GM23338 (cell line): ENCODE measurements at regions not wholly inside any gene's neighbourhood (a gene's known extent, or its start where the extent isn't known, plus 50 kb on each side); places are given as distances from the start of the nearest gene placed in this dataset.

Source experiments
- ATAC-seq: fragments of 200-7000 bp; cut with Tn5 transposase; 3 replicates; pipeline ENCODE4 v1.9.1; 2020
- DNase-seq: peaks from one replicate; pipeline ENCODE4 v3.0.0-alpha.2; 2015; ENCODE audit warnings: low spot score
- H2AFZ ChIP-seq: fragments of 200-600 bp; sonication (generic); 2 replicates; pipeline ENCODE4 v1.8.0; 2016; ENCODE audit warnings: antibody characterized with exemption, mild to moderate bottlenecking, moderate library complexity
- H3F3A ChIP-seq: fragments of 200-600 bp; sonication (generic); replicated peaks from 2 replicates; pipeline ENCODE4 v1.8.0; 2017; ENCODE audit warnings: antibody characterized with exemption, mixed run types, low read depth
- H3K27ac ChIP-seq: fragments of 200-600 bp; sonication (generic); 2 replicates; pipeline ENCODE4 v1.6.1; 2016; ENCODE audit warnings: low read depth
- H3K27me3 ChIP-seq: fragments of 200-600 bp; sonication (generic); 2 replicates; pipeline ENCODE4 v1.8.0; 2016; ENCODE audit warnings: mild to moderate bottlenecking, mixed run types, moderate library complexity; ENCODE audit not compliant: insufficient read depth
- H3K36me3 ChIP-seq: fragments of 200-600 bp; sonication (generic); 2 replicates; pipeline ENCODE4 v1.8.0; 2016; ENCODE audit warnings: mild to moderate bottlenecking; ENCODE audit not compliant: insufficient read depth
- H3K4me1 ChIP-seq: fragments of 200-600 bp; sonication (generic); 2 replicates; pipeline ENCODE4 v1.8.0; 2016; ENCODE audit warnings: mild to moderate bottlenecking, moderate library complexity; ENCODE audit not compliant: insufficient read depth
- H3K4me2 ChIP-seq: fragments of 200-600 bp; sonication (generic); 2 replicates; pipeline ENCODE4 v1.7.1; 2017; ENCODE audit warnings: mixed run types
- H3K4me3 ChIP-seq: fragments of 200-600 bp; sonication (generic); 2 replicates; pipeline ENCODE4 v1.6.1; 2016; ENCODE audit warnings: mixed run types
- H3K79me2 ChIP-seq: fragments of 200-600 bp; sonication (generic); replicated peaks from 2 replicates; pipeline ENCODE4 v1.8.0; 2017; ENCODE audit warnings: mild to moderate bottlenecking; ENCODE audit not compliant: insufficient read depth
- H3K9me2 ChIP-seq: fragments of 200-600 bp; sonication (generic); 2 replicates; pipeline ENCODE4 v1.8.0; 2017; ENCODE audit not compliant: insufficient read depth
- H4K20me1 ChIP-seq: fragments of 200-600 bp; sonication (generic); replicated peaks from 2 replicates; pipeline ENCODE4 v1.8.0; 2017; ENCODE audit warnings: mild to moderate bottlenecking; ENCODE audit not compliant: insufficient read depth
- H3K27ac Mint-ChIP-seq: 2 replicates; pipeline ENCODE4 v1.8.0; 2020; ENCODE audit warnings: inconsistent platforms, mild to moderate bottlenecking, moderate library complexity, mixed read lengths
- H3K27me3 Mint-ChIP-seq: 3 replicates; pipeline ENCODE4 v1.8.0; 2022; ENCODE audit warnings: low read depth, mild to moderate bottlenecking, moderate library complexity, mixed read lengths, inconsistent platforms; ENCODE audit not compliant: insufficient read depth, poor library complexity
- H3K36me3 Mint-ChIP-seq: 3 replicates; pipeline ENCODE4 v1.8.0; 2021; ENCODE audit warnings: low read depth, mild to moderate bottlenecking, inconsistent platforms, moderate library complexity, mixed read lengths
- H3K4me1 Mint-ChIP-seq: 3 replicates; pipeline ENCODE4 v1.8.0; 2020; ENCODE audit warnings: mild to moderate bottlenecking, inconsistent platforms, mixed read lengths
- H3K4me3 Mint-ChIP-seq: 3 replicates; pipeline ENCODE4 v1.8.0; 2021; ENCODE audit warnings: moderate library complexity, mild to moderate bottlenecking, inconsistent platforms, mixed read lengths
- H3K9me3 Mint-ChIP-seq: 3 replicates; pipeline ENCODE4 v1.8.0; 2020; ENCODE audit warnings: moderate library complexity, mild to moderate bottlenecking, inconsistent platforms, mixed read lengths
- EZH2 ChIP-seq: fragments of 200-600 bp; sonication (generic); IDR thresholded peaks from one replicate; pipeline ENCODE4 v1.8.0; 2017; ENCODE audit warnings: antibody characterized with exemption, mild to moderate bottlenecking, low read depth; ENCODE audit not compliant: unreplicated experiment
- EZH2phosphoT487 ChIP-seq: fragments of 200-600 bp; sonication (generic); IDR thresholded peaks from one replicate; pipeline ENCODE4 v1.8.1; 2018; ENCODE audit warnings: antibody characterized with exemption; ENCODE audit not compliant: unreplicated experiment
- JUNB ChIP-seq: IDR thresholded peaks from one replicate; pipeline ENCODE4 v1.6.1; 2016; ENCODE audit warnings: antibody characterized with exemption; ENCODE audit not compliant: unreplicated experiment
- POLR2AphosphoS5 ChIP-seq: IDR thresholded peaks from 2 replicates; pipeline ENCODE4 v1.6.1; 2016; ENCODE audit warnings: antibody characterized with exemption, low read depth
- STAT1 ChIP-seq: IDR thresholded peaks from one replicate; pipeline ENCODE4 v1.6.1; 2016; ENCODE audit warnings: antibody characterized with exemption; ENCODE audit not compliant: unreplicated experiment
- ZNF331 ChIP-seq: fragments of 250-450 bp; sonication (Bioruptor Pico); IDR thresholded peaks from 2 replicates; pipeline ENCODE4 v1.5.0; 2020; ENCODE audit warnings: low read depth, mild to moderate bottlenecking, moderate library complexity
- TF ChIP-seq, protein P1 (sequence below): fragments of 250-450 bp; sonication (Bioruptor Pico); IDR thresholded peaks from 2 replicates; pipeline ENCODE4 v1.5.0; 2020; ENCODE audit warnings: mild to moderate bottlenecking, moderate library complexity
- TF ChIP-seq, protein P2 (sequence below): IDR thresholded peaks from one replicate; pipeline ENCODE4 v1.6.1; 2018; ENCODE audit warnings: antibody characterized with exemption; ENCODE audit not compliant: unreplicated experiment
- TF ChIP-seq, protein P3 (sequence below), 2 experiments: fragments of 200-600 bp in 1 of 2; sonication (generic) in 1 of 2; conservative IDR thresholded peaks; 2 replicates each; pipeline versions ENCODE4 v1.5.1 to v1.6.1; 2016 to 2017; ENCODE audit warnings: antibody characterized with exemption in 2 of 2, low read depth in 2 of 2, mild to moderate bottlenecking in 2 of 2, moderate library complexity in 1 of 2
- TF ChIP-seq, protein P4 (sequence below): IDR thresholded peaks from 2 replicates; pipeline ENCODE4 v1.6.1; 2016; ENCODE audit warnings: antibody characterized with exemption

DNA sequence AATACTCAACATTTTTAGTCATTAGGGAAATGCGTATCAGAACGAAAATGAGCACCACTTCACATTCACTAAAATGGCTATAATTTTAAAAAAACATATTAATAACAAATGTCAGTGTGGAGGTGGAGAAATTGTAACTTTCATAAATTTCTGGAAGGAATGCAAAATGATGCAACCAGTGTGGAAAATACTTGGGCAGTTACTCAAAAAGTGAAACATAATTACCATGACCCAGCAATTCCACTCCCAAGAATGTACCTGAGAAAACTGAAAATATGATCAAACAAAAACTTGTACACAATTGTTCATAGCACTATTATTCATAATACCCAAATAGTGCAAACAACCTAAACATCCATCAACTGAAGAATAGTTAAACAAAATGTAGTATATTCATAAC, 76.1 kb upstream of the FAM241A start (continued):
- TF ChIP-seq, protein P1, sequence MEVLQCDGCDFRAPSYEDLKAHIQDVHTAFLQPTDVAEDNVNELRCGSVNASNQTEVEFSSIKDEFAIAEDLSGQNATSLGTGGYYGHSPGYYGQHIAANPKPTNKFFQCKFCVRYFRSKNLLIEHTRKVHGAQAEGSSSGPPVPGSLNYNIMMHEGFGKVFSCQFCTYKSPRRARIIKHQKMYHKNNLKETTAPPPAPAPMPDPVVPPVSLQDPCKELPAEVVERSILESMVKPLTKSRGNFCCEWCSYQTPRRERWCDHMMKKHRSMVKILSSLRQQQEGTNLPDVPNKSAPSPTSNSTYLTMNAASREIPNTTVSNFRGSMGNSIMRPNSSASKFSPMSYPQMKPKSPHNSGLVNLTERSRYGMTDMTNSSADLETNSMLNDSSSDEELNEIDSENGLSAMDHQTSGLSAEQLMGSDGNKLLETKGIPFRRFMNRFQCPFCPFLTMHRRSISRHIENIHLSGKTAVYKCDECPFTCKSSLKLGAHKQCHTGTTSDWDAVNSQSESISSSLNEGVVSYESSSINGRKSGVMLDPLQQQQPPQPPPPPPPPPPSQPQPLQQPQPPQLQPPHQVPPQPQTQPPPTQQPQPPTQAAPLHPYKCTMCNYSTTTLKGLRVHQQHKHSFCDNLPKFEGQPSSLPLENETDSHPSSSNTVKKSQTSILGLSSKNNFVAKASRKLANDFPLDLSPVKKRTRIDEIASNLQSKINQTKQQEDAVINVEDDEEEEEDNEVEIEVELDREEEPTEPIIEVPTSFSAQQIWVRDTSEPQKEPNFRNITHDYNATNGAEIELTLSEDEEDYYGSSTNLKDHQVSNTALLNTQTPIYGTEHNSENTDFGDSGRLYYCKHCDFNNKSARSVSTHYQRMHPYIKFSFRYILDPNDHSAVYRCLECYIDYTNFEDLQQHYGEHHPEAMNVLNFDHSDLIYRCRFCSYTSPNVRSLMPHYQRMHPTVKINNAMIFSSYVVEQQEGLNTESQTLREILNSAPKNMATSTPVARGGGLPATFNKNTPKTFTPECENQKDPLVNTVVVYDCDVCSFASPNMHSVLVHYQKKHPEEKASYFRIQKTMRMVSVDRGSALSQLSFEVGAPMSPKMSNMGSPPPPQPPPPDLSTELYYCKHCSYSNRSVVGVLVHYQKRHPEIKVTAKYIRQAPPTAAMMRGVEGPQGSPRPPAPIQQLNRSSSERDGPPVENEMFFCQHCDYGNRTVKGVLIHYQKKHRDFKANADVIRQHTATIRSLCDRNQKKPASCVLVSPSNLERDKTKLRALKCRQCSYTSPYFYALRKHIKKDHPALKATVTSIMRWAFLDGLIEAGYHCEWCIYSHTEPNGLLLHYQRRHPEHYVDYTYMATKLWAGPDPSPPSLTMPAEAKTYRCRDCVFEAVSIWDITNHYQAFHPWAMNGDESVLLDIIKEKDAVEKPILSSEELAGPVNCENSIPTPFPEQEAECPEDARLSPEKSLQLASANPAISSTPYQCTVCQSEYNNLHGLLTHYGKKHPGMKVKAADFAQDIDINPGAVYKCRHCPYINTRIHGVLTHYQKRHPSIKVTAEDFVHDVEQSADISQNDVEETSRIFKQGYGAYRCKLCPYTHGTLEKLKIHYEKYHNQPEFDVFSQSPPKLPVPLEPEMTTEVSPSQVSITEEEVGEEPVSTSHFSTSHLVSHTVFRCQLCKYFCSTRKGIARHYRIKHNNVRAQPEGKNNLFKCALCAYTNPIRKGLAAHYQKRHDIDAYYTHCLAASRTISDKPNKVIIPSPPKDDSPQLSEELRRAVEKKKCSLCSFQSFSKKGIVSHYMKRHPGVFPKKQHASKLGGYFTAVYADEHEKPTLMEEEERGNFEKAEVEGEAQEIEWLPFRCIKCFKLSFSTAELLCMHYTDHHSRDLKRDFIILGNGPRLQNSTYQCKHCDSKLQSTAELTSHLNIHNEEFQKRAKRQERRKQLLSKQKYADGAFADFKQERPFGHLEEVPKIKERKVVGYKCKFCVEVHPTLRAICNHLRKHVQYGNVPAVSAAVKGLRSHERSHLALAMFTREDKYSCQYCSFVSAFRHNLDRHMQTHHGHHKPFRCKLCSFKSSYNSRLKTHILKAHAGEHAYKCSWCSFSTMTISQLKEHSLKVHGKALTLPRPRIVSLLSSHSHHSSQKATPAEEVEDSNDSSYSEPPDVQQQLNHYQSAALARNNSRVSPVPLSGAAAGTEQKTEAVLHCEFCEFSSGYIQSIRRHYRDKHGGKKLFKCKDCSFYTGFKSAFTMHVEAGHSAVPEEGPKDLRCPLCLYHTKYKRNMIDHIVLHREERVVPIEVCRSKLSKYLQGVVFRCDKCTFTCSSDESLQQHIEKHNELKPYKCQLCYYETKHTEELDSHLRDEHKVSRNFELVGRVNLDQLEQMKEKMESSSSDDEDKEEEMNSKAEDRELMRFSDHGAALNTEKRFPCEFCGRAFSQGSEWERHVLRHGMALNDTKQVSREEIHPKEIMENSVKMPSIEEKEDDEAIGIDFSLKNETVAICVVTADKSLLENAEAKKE (CRISPR knock-in tag) = no peak
- TF ChIP-seq, protein P2, sequence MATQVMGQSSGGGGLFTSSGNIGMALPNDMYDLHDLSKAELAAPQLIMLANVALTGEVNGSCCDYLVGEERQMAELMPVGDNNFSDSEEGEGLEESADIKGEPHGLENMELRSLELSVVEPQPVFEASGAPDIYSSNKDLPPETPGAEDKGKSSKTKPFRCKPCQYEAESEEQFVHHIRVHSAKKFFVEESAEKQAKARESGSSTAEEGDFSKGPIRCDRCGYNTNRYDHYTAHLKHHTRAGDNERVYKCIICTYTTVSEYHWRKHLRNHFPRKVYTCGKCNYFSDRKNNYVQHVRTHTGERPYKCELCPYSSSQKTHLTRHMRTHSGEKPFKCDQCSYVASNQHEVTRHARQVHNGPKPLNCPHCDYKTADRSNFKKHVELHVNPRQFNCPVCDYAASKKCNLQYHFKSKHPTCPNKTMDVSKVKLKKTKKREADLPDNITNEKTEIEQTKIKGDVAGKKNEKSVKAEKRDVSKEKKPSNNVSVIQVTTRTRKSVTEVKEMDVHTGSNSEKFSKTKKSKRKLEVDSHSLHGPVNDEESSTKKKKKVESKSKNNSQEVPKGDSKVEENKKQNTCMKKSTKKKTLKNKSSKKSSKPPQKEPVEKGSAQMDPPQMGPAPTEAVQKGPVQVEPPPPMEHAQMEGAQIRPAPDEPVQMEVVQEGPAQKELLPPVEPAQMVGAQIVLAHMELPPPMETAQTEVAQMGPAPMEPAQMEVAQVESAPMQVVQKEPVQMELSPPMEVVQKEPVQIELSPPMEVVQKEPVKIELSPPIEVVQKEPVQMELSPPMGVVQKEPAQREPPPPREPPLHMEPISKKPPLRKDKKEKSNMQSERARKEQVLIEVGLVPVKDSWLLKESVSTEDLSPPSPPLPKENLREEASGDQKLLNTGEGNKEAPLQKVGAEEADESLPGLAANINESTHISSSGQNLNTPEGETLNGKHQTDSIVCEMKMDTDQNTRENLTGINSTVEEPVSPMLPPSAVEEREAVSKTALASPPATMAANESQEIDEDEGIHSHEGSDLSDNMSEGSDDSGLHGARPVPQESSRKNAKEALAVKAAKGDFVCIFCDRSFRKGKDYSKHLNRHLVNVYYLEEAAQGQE = no peak
- no peak for TF ChIP-seq STAT1
- TF ChIP-seq POLR2AphosphoS5 = no peak
- no peak for TF ChIP-seq EZH2

DNA sequence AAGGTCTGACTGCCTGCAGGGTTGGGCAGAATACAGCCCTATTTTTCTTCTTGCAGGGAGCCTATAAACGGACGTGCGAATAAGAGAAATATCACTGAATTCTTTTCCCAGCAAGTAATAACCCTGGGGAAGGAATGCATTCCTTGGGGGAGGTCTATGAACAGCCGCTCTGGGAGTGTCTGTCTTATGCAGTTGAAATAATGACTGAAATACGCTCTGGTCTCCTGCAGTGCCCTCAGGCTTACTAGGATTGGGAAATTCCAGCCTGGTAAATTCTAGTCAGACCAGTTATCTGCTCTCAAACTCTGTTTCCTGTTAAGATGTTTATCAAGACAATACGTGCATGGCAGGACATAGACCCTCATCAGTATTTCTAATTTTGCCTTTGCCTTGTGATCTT, 72.1 kb upstream of the FAM241A start:
- peaks cover 9% of the 10 kb centered on the region for H3K4me1 Mint-ChIP-seq
- Histone ChIP-seq H4K20me1 (no peaks in the 10 kb centered on the region), H3K9me2 (no peaks in the 10 kb centered on the region), H2AFZ (no peak overlapping the region), H3K4me2 (no peak overlapping the region), H3K27me3 (no peaks in the 10 kb centered on the region), H3K27ac (no peak overlapping the region), H3K36me3 (no peaks in the 10 kb centered on the region; the same call in 1 of the 2 replicates), H3K4me3 (no peak overlapping the region), H3K4me1 (peaks cover 11% of the 10 kb centered on the region; the same call in 1 of the 2 replicates), H3F3A (no peaks in the 10 kb centered on the region), H3K79me2 (no peaks in the 10 kb centered on the region)
- no peak overlapping the region for H3K4me3 Mint-ChIP-seq
- peak; percentile 17 for DNase-seq
- peaks cover 16% of the 10 kb centered on the region; the same call in 2 of the 3 replicates for H3K36me3 Mint-ChIP-seq
- peaks cover 8% of the 10 kb centered on the region for H3K27me3 Mint-ChIP-seq
- no peak overlapping the region for H3K27ac Mint-ChIP-seq
- H3K9me3 Mint-ChIP-seq = peaks cover 16% of the 10 kb centered on the region
- no peak for ATAC-seq
- TF ChIP-seq STAT1 (no peak), EZH2 (no peak), ZNF331 (no peak), EZH2phosphoT487 (no peak), JUNB (no peak)
- TF ChIP-seq, protein P3, sequence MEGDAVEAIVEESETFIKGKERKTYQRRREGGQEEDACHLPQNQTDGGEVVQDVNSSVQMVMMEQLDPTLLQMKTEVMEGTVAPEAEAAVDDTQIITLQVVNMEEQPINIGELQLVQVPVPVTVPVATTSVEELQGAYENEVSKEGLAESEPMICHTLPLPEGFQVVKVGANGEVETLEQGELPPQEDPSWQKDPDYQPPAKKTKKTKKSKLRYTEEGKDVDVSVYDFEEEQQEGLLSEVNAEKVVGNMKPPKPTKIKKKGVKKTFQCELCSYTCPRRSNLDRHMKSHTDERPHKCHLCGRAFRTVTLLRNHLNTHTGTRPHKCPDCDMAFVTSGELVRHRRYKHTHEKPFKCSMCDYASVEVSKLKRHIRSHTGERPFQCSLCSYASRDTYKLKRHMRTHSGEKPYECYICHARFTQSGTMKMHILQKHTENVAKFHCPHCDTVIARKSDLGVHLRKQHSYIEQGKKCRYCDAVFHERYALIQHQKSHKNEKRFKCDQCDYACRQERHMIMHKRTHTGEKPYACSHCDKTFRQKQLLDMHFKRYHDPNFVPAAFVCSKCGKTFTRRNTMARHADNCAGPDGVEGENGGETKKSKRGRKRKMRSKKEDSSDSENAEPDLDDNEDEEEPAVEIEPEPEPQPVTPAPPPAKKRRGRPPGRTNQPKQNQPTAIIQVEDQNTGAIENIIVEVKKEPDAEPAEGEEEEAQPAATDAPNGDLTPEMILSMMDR (conservative IDR thresholded peaks at IDR 0.05; ENCODE audit: low read depth in 2 of 2) = no peak
- TF ChIP-seq, protein P4, sequence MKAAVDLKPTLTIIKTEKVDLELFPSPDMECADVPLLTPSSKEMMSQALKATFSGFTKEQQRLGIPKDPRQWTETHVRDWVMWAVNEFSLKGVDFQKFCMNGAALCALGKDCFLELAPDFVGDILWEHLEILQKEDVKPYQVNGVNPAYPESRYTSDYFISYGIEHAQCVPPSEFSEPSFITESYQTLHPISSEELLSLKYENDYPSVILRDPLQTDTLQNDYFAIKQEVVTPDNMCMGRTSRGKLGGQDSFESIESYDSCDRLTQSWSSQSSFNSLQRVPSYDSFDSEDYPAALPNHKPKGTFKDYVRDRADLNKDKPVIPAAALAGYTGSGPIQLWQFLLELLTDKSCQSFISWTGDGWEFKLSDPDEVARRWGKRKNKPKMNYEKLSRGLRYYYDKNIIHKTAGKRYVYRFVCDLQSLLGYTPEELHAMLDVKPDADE = no peak
